Right lobe of liver (tissue), 6 donors: ENCODE measurements at regions not wholly inside any gene's neighbourhood (a gene's known extent, or its start where the extent isn't known, plus 50 kb on each side); places are given as distances from the start of the nearest gene placed in this dataset.
A peak's percentile ranks its signal among the peaks of the same experiment; 100 is the strongest.

Experiments
- ATAC-seq, 4 donors: fragments of 200-7000 bp; cut with Tn5 transposase; one replicate each; pipeline ENCODE4 v1.9.1; 2020; ENCODE audit warnings: mild to moderate bottlenecking in 4 of 4, moderate library complexity in 4 of 4
- DNase-seq, 3 donors: peaks; one replicate each; pipeline ENCODE4 v3.0.0-alpha.2; 2020
- H3K27ac ChIP-seq, 3 donors: fragments of 200-600 bp; one replicate each; pipeline ENCODE4 v1.8.0; 2022
- H3K27me3 ChIP-seq, 2 donors: fragments of 200-600 bp; one replicate each; pipeline ENCODE4 v1.8.0; 2022
- H3K36me3 ChIP-seq, 4 donors: fragments of 200-600 bp; sonication (generic) in 1 of 4; one replicate each; pipeline versions ENCODE4 v1.5.1 to v1.8.0; 2017 to 2022; ENCODE audit warnings: control low read depth in 1 of 4
- H3K4me1 ChIP-seq, 4 donors: fragments of 200-600 bp; sonication (generic) in 1 of 4; one replicate each; pipeline versions ENCODE4 v1.5.1 to v1.8.0; 2017 to 2022; ENCODE audit warnings: control low read depth in 1 of 4
- H3K4me3 ChIP-seq, 3 donors: fragments of 200-600 bp; one replicate each; pipeline ENCODE4 v1.8.0; 2022
- H3K9me3 ChIP-seq, 4 donors: fragments of 200-600 bp; sonication (generic) in 1 of 4; one replicate each; pipeline versions ENCODE4 v1.5.1 to v1.8.0; 2017 to 2022; ENCODE audit warnings: control low read depth in 1 of 4
- POLR2A ChIP-seq: fragments of 450-650 bp; IDR thresholded peaks from one replicate; pipeline ENCODE4 v1.6.1; 2017; ENCODE audit warnings: antibody characterized with exemption, mild to moderate bottlenecking
- WGBS: methylation state at CpG from one replicate; pipeline ENCODE4 v1.1.6; 2018; ENCODE audit warnings: low coverage, low lambda C conversion rate; ENCODE audit not compliant: insufficient coverage; ENCODE audit errors: missing lambda C conversion rate; 5-methylcytosine and 5-hydroxymethylcytosine counted together
- intact Hi-C, 2 donors: fragments of 100-400 bp; cut with DNase I; formaldehyde crosslinking; loops; one replicate each; pipeline versions ENCODE4 v1.11.2 to v1.14.1; 2022
- TF ChIP-seq, protein P1 (sequence below), 4 donors: fragments of 200-600 bp in 3 of 4; fragments of 450-650 bp in 1 of 4; IDR thresholded peaks; one replicate each; pipeline versions ENCODE4 v1.5.1 to v1.8.0; 2016 to 2022; ENCODE audit warnings: antibody characterized with exemption in 4 of 4, mild to moderate bottlenecking in 2 of 4
- donor health status: DM: no; HTN: yes; CAD: no.
- donor health status: DM: no; HTN: no; CAD: no.
- donor health status: DM: no; HTN: no; CAD: no.
- donor health status: DM: no; HTN: yes; CAD: no.
- donor health status: DM: no; HTN: yes; CAD: no.

DNA sequence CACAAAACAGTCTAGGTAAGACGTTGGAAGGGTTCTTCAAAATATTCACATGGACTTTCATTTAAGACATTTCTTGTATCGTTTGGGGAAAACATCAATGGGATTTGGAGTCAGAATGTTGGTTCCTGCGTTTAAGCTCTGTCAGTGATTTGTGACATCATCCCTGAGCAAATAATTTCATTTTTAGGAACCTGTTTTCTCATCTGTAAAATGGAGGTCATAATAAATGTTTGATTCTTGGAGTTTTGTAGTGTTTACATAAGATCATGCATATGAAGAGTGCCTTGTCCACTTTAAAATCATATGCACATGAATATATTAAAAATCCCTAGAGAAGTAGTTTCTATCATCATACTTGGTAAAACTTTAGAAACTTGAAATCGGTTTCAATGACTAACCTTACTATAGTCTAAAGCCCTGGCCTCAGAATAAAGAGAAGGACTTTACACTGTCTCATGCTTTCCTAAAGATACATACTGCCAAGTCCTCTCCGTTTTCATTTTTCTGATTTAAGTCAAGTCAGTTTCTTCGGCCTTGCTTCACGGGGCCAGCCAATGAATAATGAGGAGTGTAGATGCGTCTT lies 178.4 kb downstream of the ADSS2 start:
- ATAC-seq: no peak
- H3K4me1 ChIP-seq: peaks cover 0 to 26% (median 11%) of the 10 kb centered on the region in 4 donors
- intact Hi-C loops: loop anchor here in 1 of 2 donors (10.0 kb wide), 1 partner anchor 939 kb away; no protein-coding TSS in a partner anchor
- TF ChIP-seq, protein P1, sequence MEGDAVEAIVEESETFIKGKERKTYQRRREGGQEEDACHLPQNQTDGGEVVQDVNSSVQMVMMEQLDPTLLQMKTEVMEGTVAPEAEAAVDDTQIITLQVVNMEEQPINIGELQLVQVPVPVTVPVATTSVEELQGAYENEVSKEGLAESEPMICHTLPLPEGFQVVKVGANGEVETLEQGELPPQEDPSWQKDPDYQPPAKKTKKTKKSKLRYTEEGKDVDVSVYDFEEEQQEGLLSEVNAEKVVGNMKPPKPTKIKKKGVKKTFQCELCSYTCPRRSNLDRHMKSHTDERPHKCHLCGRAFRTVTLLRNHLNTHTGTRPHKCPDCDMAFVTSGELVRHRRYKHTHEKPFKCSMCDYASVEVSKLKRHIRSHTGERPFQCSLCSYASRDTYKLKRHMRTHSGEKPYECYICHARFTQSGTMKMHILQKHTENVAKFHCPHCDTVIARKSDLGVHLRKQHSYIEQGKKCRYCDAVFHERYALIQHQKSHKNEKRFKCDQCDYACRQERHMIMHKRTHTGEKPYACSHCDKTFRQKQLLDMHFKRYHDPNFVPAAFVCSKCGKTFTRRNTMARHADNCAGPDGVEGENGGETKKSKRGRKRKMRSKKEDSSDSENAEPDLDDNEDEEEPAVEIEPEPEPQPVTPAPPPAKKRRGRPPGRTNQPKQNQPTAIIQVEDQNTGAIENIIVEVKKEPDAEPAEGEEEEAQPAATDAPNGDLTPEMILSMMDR (IDR thresholded peaks at IDR 0.05): no peak
- TF ChIP-seq POLR2A: no peak
- no peak for DNase-seq
- H3K27me3 ChIP-seq: no peaks in the 10 kb centered on the region
- H3K9me3 ChIP-seq: no peaks in the 10 kb centered on the region
- no peaks in the 10 kb centered on the region for H3K36me3 ChIP-seq
- H3K4me3 ChIP-seq: no peak overlapping the region
- 31% methylated on average over 8 of the region's 8 CpGs for WGBS
- peak overlapping the region in 2 of 3 donors; percentile 54 to 56 for H3K27ac ChIP-seq

DNA sequence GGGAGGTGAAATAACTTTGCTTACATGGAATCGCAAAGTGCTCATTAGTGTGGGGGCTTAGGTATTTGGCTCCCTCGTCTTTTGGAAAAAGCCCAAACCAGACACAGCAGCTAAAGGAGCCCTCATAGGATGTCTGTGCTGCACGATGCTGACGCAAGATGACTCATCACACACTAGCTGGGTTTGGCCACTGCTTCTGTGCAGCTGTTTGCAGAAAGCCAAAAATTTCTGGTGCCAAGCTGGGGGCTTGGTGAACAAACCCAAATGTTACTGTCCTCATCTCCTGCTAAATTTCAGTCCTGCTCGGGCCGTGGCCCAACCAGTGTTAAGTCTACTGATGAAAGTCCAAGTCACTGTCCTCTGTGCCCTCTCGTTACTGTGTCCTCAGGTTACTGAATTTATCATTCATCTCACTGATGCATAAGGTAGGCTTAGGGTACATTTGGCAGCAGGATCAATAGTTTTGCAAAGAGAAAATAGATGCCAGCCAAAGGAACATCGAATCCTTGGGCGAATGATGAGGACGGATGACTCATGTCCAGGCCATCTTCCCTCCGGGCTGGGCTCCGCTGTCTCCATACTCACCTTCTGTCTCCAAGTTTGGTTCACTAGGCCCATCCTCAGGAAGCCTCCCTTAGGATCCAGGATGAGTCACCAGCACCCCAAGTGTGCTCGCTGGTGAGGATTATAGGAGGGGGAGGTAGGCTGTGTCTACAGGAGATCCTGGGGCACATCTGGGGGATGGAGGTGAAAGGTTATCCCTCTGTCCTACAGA lies 177.7 kb downstream of the ADSS2 start:
- Histone ChIP-seq H3K9me3 (no peaks in the 10 kb centered on the region), H3K4me1 (peaks cover 0 to 26% (median 11%) of the 10 kb centered on the region in 4 donors), H3K27me3 (no peaks in the 10 kb centered on the region), H3K4me3 (no peak overlapping the region), H3K27ac (peak overlapping the region in 2 of 3 donors; percentile 3 to 54), H3K36me3 (no peaks in the 10 kb centered on the region)
- TF ChIP-seq, protein P1 (IDR thresholded peaks at IDR 0.05): no peak
- no peak for TF ChIP-seq POLR2A
- peak; percentile 70 to 87 (median 82) for DNase-seq
- ATAC-seq: peak; percentile 71 to 79 (median 76)
- WGBS: 29% methylated on average over 13 of the region's 13 CpGs
- intact Hi-C loops: loop anchor here in 1 of 2 donors (10.0 kb wide), 1 partner anchor 939 kb away; no protein-coding TSS in a partner anchor

DNA sequence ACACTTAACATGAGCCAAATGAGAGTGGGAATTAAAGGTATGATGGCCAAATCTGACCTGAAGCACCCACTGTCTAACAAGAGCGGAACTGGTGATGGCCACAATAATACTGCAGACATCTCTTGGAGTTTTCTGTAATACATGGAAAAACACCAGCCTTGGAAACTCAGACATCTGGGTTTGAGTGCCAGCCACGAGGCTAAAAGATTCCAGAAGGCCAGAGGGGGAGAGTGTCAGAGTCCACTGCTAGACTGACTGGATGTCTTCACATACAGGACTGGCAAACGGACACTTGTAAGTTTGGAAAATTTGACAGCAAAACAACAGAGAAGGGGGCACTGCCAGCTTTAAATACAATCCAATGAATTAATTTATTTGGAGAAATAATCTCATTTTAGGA lies 175.1 kb downstream of the ADSS2 start:
- ATAC-seq: peak in 1 of 4 donors; percentile 7
- Histone ChIP-seq H3K4me3 (no peak overlapping the region), H3K36me3 (no peaks in the 10 kb centered on the region), H3K4me1 (peaks cover 0 to 30% (median 13%) of the 10 kb centered on the region in 4 donors), H3K9me3 (no peaks in the 10 kb centered on the region), H3K27ac (no peak overlapping the region), H3K27me3 (no peaks in the 10 kb centered on the region)
- TF ChIP-seq, protein P1 (IDR thresholded peaks at IDR 0.05): no peak
- no peak for TF ChIP-seq POLR2A
- WGBS: 33% methylated on average over 3 of the region's 3 CpGs
- DNase-seq: no peak
- intact Hi-C loops: loop anchor here in 1 of 2 donors (10.0 kb wide), 1 partner anchor 942 kb away; no protein-coding TSS in a partner anchor

DNA sequence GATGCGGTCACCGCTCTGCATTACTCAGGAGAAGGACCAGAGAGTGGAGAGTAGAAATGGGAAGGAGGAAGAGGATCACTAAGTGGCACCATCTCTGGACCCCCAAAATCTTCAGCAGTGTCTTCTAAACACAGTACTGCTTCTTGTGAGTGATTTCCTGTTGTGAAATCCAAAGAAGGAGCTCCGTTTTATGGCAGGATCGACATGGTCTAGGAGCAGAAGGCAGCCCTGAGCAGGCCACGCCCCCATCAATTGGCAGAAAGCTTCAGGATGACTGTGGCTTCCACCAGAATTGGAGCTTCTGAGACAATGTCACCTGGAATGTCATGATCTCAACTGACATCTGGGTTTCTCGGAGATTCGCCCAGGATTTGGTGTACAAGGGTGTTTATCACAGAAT lies 171.5 kb downstream of the ADSS2 start:
- WGBS: 70% methylated on average over 6 of the region's 7 CpGs
- Histone ChIP-seq H3K27ac (no peak overlapping the region), H3K27me3 (no peaks in the 10 kb centered on the region), H3K4me1 (peaks cover 0 to 4% (median 2%) of the 10 kb centered on the region in 4 donors), H3K4me3 (no peak overlapping the region), H3K9me3 (no peaks in the 10 kb centered on the region), H3K36me3 (no peaks in the 10 kb centered on the region)
- no peak for DNase-seq
- ATAC-seq: peak in 2 of 4 donors; percentile 35 to 37
- intact Hi-C loops: no loop called here
- no peak for TF ChIP-seq POLR2A
- TF ChIP-seq, protein P1 (IDR thresholded peaks at IDR 0.05): no peak
